Tibial nerve (tissue), 4 donors: ENCODE measurements at regions not wholly inside any gene's neighbourhood (a gene's known extent, or its start where the extent isn't known, plus 50 kb on each side); places are given as distances from the start of the nearest gene placed in this dataset.

Experiments
- DNase-seq, 2 donors: peaks; one replicate each; pipeline ENCODE4 v3.0.0-alpha.2; 2019; ENCODE audit warnings: low spot score in 2 of 2
- H3K27ac ChIP-seq, 4 donors: fragments of 200-600 bp; sonication (generic) in 3 of 4; one replicate each; pipeline ENCODE4 v1.5.1; 2017 to 2019; ENCODE audit warnings: mild to moderate bottlenecking in 1 of 4
- H3K27me3 ChIP-seq, 2 donors: fragments of 200-600 bp; sonication (generic) in 1 of 2; one replicate each; pipeline versions ENCODE4 v1.5.1 to v1.6.0; 2017 to 2019
- H3K36me3 ChIP-seq, 3 donors: fragments of 200-600 bp; sonication (generic); one replicate each; pipeline ENCODE4 v1.5.1; 2018 to 2019
- H3K4me1 ChIP-seq, 4 donors: fragments of 200-600 bp; sonication (generic) in 3 of 4; one replicate each; pipeline ENCODE4 v1.5.1; 2017 to 2019
- H3K4me3 ChIP-seq, 4 donors: fragments of 200-600 bp; sonication (generic) in 3 of 4; one replicate each; pipeline ENCODE4 v1.5.1; 2017 to 2019; ENCODE audit warnings: mild to moderate bottlenecking in 1 of 4, moderate library complexity in 1 of 4
- H3K9me3 ChIP-seq, 4 donors: fragments of 200-600 bp; sonication (generic) in 3 of 4; one replicate each; pipeline ENCODE4 v1.5.1; 2017 to 2019
- EP300 ChIP-seq, 2 donors: sonication (generic); formaldehyde crosslinking; IDR thresholded peaks; one replicate each; pipeline ENCODE4 v1.6.1; 2017; ENCODE audit warnings: antibody characterized with exemption in 2 of 2, mild to moderate bottlenecking in 1 of 2
- POLR2A ChIP-seq, 2 donors: fragments of 450-650 bp; IDR thresholded peaks; one replicate each; pipeline ENCODE4 v1.6.1; 2017; ENCODE audit warnings: antibody characterized with exemption in 2 of 2, mild to moderate bottlenecking in 2 of 2, moderate library complexity in 2 of 2
- WGBS, 2 donors: methylation state at CpG; one replicate each; pipeline ENCODE4 v1.1.5; 2018; 5-methylcytosine and 5-hydroxymethylcytosine counted together
- TF ChIP-seq, protein P1 (sequence below), 5 experiments: fragments of 200-600 bp in 3 of 5; fragments of 450-650 bp in 2 of 5; sonication (generic) in 3 of 5; IDR thresholded peaks; one replicate each; pipeline ENCODE4 v1.5.1; 2016 to 2019; ENCODE audit warnings: antibody characterized with exemption in 5 of 5, mild to moderate bottlenecking in 3 of 5, moderate library complexity in 2 of 5

- Histone ChIP-seq H3K9me3 (peaks cover 0 to 3% (median 0%) of the 10 kb centered on the region in 4 donors), H3K27me3 (no peaks in the 10 kb centered on the region), H3K27ac (no peak overlapping the region), H3K4me3 (no peak overlapping the region), H3K4me1 (no peaks in the 10 kb centered on the region), H3K36me3 (no peaks in the 10 kb centered on the region)
- DNase-seq = no peak
- TF ChIP-seq EP300 (IDR thresholded peaks at IDR 0.05) = no peak
- TF ChIP-seq, protein P1, sequence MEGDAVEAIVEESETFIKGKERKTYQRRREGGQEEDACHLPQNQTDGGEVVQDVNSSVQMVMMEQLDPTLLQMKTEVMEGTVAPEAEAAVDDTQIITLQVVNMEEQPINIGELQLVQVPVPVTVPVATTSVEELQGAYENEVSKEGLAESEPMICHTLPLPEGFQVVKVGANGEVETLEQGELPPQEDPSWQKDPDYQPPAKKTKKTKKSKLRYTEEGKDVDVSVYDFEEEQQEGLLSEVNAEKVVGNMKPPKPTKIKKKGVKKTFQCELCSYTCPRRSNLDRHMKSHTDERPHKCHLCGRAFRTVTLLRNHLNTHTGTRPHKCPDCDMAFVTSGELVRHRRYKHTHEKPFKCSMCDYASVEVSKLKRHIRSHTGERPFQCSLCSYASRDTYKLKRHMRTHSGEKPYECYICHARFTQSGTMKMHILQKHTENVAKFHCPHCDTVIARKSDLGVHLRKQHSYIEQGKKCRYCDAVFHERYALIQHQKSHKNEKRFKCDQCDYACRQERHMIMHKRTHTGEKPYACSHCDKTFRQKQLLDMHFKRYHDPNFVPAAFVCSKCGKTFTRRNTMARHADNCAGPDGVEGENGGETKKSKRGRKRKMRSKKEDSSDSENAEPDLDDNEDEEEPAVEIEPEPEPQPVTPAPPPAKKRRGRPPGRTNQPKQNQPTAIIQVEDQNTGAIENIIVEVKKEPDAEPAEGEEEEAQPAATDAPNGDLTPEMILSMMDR (IDR thresholded peaks at IDR 0.05) = no peak
- TF ChIP-seq POLR2A (IDR thresholded peaks at IDR 0.05) = no peak
- WGBS, 2 donors = 59 to 62% methylated on average over 4 of the region's 4 CpGs
Observed at GRCh38 chr16:26197707-26198106, 505.9 kb downstream of the HS3ST4 start.

- Histone ChIP-seq H3K27me3 (no peaks in the 10 kb centered on the region), H3K9me3 (peaks cover 0 to under 1% (median 0%) of the 10 kb centered on the region in 4 donors), H3K36me3 (no peaks in the 10 kb centered on the region), H3K4me3 (no peak overlapping the region), H3K4me1 (no peaks in the 10 kb centered on the region), H3K27ac (no peak overlapping the region)
- no peak for DNase-seq
- no peak for TF ChIP-seq POLR2A (IDR thresholded peaks at IDR 0.05)
- TF ChIP-seq, protein P1 (IDR thresholded peaks at IDR 0.05) = no peak
- TF ChIP-seq EP300 (IDR thresholded peaks at IDR 0.05) = no peak
- WGBS, 2 donors = 42 to 53% methylated on average over 5 of the region's 5 CpGs
Observed at GRCh38 chr16:26198221-26198620, 506.5 kb downstream of the HS3ST4 start.

DNA sequence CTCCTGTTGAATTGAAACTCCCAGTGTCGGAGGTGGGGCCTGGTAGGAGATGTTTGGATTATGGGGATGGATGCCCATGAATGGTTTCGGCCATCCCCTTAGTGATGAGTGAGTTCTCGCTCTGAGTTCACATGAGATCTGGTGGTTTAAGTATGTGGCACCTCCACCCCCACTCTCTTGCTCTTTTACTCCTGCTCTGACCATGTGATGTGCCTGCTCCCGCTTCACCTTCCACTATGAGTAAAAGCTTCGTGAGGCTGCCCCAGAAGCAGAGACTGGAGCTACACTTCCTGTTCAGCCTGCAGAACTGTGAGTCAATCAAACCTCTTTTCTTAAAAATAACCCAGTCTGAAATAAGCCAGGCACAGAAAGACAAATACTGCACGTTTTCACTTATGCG lies 512.4 kb downstream of the HS3ST4 start:
- TF ChIP-seq, protein P1 (IDR thresholded peaks at IDR 0.05) = no peak
- TF ChIP-seq EP300 (IDR thresholded peaks at IDR 0.05) (no peak), POLR2A (IDR thresholded peaks at IDR 0.05) (no peak)
- no peak overlapping the region for H3K27ac ChIP-seq
- H3K4me3 ChIP-seq = no peak overlapping the region
- no peaks in the 10 kb centered on the region for H3K4me1 ChIP-seq
- no peak for DNase-seq
- H3K36me3 ChIP-seq = no peaks in the 10 kb centered on the region
- WGBS, 2 donors = 56 to 69% methylated on average over 7 of the region's 7 CpGs
- no peaks in the 10 kb centered on the region for H3K27me3 ChIP-seq
- peaks cover 0 to 8% (median 0%) of the 10 kb centered on the region in 4 donors for H3K9me3 ChIP-seq

DNA sequence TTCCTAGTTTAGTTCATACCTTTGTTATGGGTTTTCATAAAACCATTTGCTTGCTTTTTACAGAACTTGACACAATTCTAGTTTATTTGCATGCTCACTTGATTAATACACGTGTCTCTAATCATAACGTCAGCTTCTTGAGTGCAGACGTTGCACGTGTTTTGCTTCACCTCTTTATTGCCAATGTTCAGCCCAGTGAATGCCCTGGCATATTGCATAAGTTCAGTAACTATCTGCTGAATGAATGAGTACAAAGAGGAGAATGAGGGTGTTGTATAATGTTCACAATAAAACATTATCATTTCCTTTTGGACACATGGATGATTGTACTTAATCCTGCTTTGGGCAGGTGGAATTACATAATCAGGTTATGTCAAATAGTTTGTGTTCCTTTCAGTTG lies 519.8 kb downstream of the HS3ST4 start:
- DNase-seq = no peak
- TF ChIP-seq EP300 (IDR thresholded peaks at IDR 0.05) (no peak), POLR2A (IDR thresholded peaks at IDR 0.05) (no peak)
- TF ChIP-seq, protein P1 (IDR thresholded peaks at IDR 0.05) = no peak
- WGBS, 2 donors = 65 to 69% methylated on average over 4 of the region's 4 CpGs
- no peaks in the 10 kb centered on the region for H3K4me1 ChIP-seq
- H3K27me3 ChIP-seq = no peaks in the 10 kb centered on the region
- H3K36me3 ChIP-seq = no peaks in the 10 kb centered on the region
- H3K4me3 ChIP-seq = no peak overlapping the region
- peaks cover 0 to 8% (median 0%) of the 10 kb centered on the region in 4 donors for H3K9me3 ChIP-seq
- no peak overlapping the region for H3K27ac ChIP-seq

DNA sequence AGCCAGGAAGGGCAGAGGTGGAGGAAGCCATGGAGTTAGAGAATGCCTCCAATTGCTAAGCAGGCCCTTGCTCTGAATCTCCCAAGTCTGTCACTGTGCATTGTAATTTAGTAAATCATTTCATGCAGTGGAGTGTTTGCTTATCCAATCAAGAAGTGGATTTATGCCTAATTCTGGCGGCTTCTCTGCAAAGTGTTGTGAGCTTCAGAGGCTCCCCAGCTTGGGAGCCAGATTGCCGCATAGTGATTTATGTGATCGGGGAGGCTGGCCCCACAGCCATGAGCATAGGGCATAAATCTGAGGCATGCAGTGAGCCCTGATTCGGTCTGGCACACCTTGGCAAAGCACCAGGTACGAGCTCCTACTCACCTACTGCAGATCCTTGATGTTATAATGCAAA lies 520.8 kb downstream of the HS3ST4 start:
- 76 to 87% methylated on average over 5 of the region's 5 CpGs for WGBS, 2 donors
- Histone ChIP-seq H3K4me3 (no peak overlapping the region), H3K36me3 (no peaks in the 10 kb centered on the region), H3K9me3 (peaks cover 0 to 6% (median 0%) of the 10 kb centered on the region in 4 donors), H3K4me1 (no peaks in the 10 kb centered on the region), H3K27ac (no peak overlapping the region), H3K27me3 (no peaks in the 10 kb centered on the region)
- DNase-seq = no peak
- TF ChIP-seq, protein P1 (IDR thresholded peaks at IDR 0.05) = no peak
- no peak for TF ChIP-seq EP300 (IDR thresholded peaks at IDR 0.05)
- TF ChIP-seq POLR2A (IDR thresholded peaks at IDR 0.05) = no peak
